ENCODE measurements at regions not wholly inside any gene's neighbourhood (a gene's known extent, or its start where the extent isn't known, plus 50 kb on each side); places are given as distances from the start of the nearest gene placed in this dataset.

DNA sequence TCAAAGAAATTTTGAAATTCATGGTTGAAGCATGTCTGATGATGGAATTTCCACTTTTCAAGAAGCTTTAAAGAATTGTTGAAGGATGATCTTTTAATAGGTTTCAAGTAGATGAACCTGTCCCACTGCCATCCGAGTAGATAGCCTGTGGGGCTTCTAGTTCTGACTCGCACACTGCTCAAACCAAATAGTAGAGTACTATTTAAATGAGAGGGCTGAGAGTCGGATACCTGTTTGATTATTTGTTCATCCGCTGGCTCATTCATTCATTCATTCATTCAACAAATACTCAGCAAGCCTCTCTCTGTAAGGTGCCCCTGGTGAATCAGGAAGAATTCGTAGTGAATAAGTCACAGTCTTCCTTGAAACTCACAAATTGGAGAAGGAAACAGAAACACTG is 108.2 kb upstream of the IRX5 start:
- TF ChIP-seq, protein P1, sequence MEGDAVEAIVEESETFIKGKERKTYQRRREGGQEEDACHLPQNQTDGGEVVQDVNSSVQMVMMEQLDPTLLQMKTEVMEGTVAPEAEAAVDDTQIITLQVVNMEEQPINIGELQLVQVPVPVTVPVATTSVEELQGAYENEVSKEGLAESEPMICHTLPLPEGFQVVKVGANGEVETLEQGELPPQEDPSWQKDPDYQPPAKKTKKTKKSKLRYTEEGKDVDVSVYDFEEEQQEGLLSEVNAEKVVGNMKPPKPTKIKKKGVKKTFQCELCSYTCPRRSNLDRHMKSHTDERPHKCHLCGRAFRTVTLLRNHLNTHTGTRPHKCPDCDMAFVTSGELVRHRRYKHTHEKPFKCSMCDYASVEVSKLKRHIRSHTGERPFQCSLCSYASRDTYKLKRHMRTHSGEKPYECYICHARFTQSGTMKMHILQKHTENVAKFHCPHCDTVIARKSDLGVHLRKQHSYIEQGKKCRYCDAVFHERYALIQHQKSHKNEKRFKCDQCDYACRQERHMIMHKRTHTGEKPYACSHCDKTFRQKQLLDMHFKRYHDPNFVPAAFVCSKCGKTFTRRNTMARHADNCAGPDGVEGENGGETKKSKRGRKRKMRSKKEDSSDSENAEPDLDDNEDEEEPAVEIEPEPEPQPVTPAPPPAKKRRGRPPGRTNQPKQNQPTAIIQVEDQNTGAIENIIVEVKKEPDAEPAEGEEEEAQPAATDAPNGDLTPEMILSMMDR (IDR thresholded peaks at IDR 0.05) = no peak
- no peak for TF ChIP-seq POLR2A (IDR thresholded peaks at IDR 0.05)
